WTC11 (cell line): ENCODE measurements at regions not wholly inside any gene's neighbourhood (a gene's known extent, or its start where the extent isn't known, plus 50 kb on each side); places are given as distances from the start of the nearest gene placed in this dataset.

Source experiments
- ATF3 ChIP-seq: sonication (generic); formaldehyde crosslinking; conservative IDR thresholded peaks from 2 replicates; pipeline ENCODE4 v1.8.1; 2022; ENCODE audit warnings: mild to moderate bottlenecking, missing genetic modification reagents
- ETV6 ChIP-seq: sonication (generic); formaldehyde crosslinking; IDR thresholded peaks from 2 replicates; pipeline ENCODE4 v1.8.1; 2022; ENCODE audit warnings: mild to moderate bottlenecking, missing genetic modification reagents
- IRF1 ChIP-seq: sonication (generic); formaldehyde crosslinking; IDR thresholded peaks from 2 replicates; pipeline ENCODE4 v1.8.0; 2023; ENCODE audit warnings: missing genetic modification reagents
- JUN ChIP-seq: sonication (generic); formaldehyde crosslinking; IDR thresholded peaks from 2 replicates; pipeline ENCODE4 v1.8.0; 2023; ENCODE audit warnings: mild to moderate bottlenecking, missing genetic modification reagents
- MAX ChIP-seq: sonication (generic); formaldehyde crosslinking; IDR thresholded peaks from 2 replicates; pipeline ENCODE4 v1.8.0; 2022; ENCODE audit warnings: mild to moderate bottlenecking, missing genetic modification reagents
- TF ChIP-seq, protein P1 (sequence below): fragments of 200-600 bp; IDR thresholded peaks from 2 replicates; pipeline ENCODE4 v1.8.0; 2022; ENCODE audit warnings: antibody characterized with exemption
- TF ChIP-seq, protein P2 (sequence below): sonication (generic); formaldehyde crosslinking; IDR thresholded peaks from 2 replicates; pipeline ENCODE4 v1.8.0; 2023; ENCODE audit warnings: mild to moderate bottlenecking, missing genetic modification reagents
- TF ChIP-seq, protein P3 (sequence below): sonication (generic); formaldehyde crosslinking; IDR thresholded peaks from 2 replicates; pipeline ENCODE4 v1.8.1; 2023; ENCODE audit warnings: mild to moderate bottlenecking, missing genetic modification reagents

- TF ChIP-seq, protein P1, sequence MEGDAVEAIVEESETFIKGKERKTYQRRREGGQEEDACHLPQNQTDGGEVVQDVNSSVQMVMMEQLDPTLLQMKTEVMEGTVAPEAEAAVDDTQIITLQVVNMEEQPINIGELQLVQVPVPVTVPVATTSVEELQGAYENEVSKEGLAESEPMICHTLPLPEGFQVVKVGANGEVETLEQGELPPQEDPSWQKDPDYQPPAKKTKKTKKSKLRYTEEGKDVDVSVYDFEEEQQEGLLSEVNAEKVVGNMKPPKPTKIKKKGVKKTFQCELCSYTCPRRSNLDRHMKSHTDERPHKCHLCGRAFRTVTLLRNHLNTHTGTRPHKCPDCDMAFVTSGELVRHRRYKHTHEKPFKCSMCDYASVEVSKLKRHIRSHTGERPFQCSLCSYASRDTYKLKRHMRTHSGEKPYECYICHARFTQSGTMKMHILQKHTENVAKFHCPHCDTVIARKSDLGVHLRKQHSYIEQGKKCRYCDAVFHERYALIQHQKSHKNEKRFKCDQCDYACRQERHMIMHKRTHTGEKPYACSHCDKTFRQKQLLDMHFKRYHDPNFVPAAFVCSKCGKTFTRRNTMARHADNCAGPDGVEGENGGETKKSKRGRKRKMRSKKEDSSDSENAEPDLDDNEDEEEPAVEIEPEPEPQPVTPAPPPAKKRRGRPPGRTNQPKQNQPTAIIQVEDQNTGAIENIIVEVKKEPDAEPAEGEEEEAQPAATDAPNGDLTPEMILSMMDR: no peak
- TF ChIP-seq IRF1 (CRISPR knock-in tag) (no peak), MAX (CRISPR knock-in tag) (no peak), ETV6 (CRISPR knock-in tag) (no peak), ATF3 (no peak), JUN (CRISPR knock-in tag) (no peak)
- TF ChIP-seq, protein P2, sequence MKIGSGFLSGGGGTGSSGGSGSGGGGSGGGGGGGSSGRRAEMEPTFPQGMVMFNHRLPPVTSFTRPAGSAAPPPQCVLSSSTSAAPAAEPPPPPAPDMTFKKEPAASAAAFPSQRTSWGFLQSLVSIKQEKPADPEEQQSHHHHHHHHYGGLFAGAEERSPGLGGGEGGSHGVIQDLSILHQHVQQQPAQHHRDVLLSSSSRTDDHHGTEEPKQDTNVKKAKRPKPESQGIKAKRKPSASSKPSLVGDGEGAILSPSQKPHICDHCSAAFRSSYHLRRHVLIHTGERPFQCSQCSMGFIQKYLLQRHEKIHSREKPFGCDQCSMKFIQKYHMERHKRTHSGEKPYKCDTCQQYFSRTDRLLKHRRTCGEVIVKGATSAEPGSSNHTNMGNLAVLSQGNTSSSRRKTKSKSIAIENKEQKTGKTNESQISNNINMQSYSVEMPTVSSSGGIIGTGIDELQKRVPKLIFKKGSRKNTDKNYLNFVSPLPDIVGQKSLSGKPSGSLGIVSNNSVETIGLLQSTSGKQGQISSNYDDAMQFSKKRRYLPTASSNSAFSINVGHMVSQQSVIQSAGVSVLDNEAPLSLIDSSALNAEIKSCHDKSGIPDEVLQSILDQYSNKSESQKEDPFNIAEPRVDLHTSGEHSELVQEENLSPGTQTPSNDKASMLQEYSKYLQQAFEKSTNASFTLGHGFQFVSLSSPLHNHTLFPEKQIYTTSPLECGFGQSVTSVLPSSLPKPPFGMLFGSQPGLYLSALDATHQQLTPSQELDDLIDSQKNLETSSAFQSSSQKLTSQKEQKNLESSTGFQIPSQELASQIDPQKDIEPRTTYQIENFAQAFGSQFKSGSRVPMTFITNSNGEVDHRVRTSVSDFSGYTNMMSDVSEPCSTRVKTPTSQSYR: no peak
- TF ChIP-seq, protein P3, sequence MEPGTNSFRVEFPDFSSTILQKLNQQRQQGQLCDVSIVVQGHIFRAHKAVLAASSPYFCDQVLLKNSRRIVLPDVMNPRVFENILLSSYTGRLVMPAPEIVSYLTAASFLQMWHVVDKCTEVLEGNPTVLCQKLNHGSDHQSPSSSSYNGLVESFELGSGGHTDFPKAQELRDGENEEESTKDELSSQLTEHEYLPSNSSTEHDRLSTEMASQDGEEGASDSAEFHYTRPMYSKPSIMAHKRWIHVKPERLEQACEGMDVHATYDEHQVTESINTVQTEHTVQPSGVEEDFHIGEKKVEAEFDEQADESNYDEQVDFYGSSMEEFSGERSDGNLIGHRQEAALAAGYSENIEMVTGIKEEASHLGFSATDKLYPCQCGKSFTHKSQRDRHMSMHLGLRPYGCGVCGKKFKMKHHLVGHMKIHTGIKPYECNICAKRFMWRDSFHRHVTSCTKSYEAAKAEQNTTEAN (CRISPR knock-in tag): no peak
Measured at GRCh38 chr1:114259511-114260160, 106.0 kb upstream of the SYT6 start.
